ENCODE measurements at regions not wholly inside any gene's neighbourhood (a gene's known extent, or its start where the extent isn't known, plus 50 kb on each side); places are given as distances from the start of the nearest gene placed in this dataset.
A peak's percentile ranks its signal among the peaks of the same experiment; 100 is the strongest.

- Histone ChIP-seq H3F3A (ENCODE audit: insufficient read depth) (peaks cover 1% of the 10 kb centered on the region), H3K79me2 (ENCODE audit: insufficient read depth) (no peaks in the 10 kb centered on the region), H3K4me1 (ENCODE audit: insufficient read depth) (peaks cover 12% of the 10 kb centered on the region; the same call in 1 of the 2 replicates), H3K36me3 (ENCODE audit: low read depth) (no peaks in the 10 kb centered on the region), H3K27ac (no peak overlapping the region), H3K27me3 (replicated peaks; ENCODE audit: insufficient read depth) (no peaks in the 10 kb centered on the region), H3K9me3 (ENCODE audit: low read depth) (no peaks in the 10 kb centered on the region), H3K9me2 (ENCODE audit: insufficient read depth) (no peaks in the 10 kb centered on the region), H2AFZ (peak overlapping the region; percentile 56), H4K20me1 (ENCODE audit: insufficient read depth) (no peaks in the 10 kb centered on the region), H3K4me2 (ENCODE audit: unreplicated experiment) (peak overlapping the region; percentile 44), H3K9ac (no peak overlapping the region), H3K4me3 (no peak overlapping the region)
- DNase-seq = peak; percentile 69
- TF ChIP-seq EZH2 (IDR thresholded peaks at IDR 0.05; ENCODE audit: insufficient read depth, poor library complexity, severe bottlenecking) = no peak
- TF ChIP-seq EZH2phosphoT487 (IDR thresholded peaks at IDR 0.05; ENCODE audit: insufficient read depth, low read depth) = no peak
- WGBS, 2 experiments (ENCODE audit: low coverage in 1 of 2, low lambda C conversion rate in 2 of 2, missing lambda C conversion rate in 2 of 2) = 39% methylated on average over 10 of the region's 10 CpGs
- in situ Hi-C loops (cut with MboI) = no loop called here
Measured at GRCh38 chr9:78811622-78812276, 514.8 kb downstream of the PSAT1 start.

- DNase-seq = no peak
- H3K9me3 ChIP-seq (ENCODE audit: low read depth) = no peaks in the 10 kb centered on the region
- H3K4me3 ChIP-seq = no peak overlapping the region
- no peak overlapping the region for H3K4me2 ChIP-seq (ENCODE audit: unreplicated experiment)
- TF ChIP-seq EZH2phosphoT487 (IDR thresholded peaks at IDR 0.05; ENCODE audit: insufficient read depth, low read depth) = no peak
- TF ChIP-seq EZH2 (IDR thresholded peaks at IDR 0.05; ENCODE audit: insufficient read depth, poor library complexity, severe bottlenecking) = no peak
- no peaks in the 10 kb centered on the region for H3K79me2 ChIP-seq (ENCODE audit: insufficient read depth)
- no peaks in the 10 kb centered on the region for H3K27me3 ChIP-seq (replicated peaks; ENCODE audit: insufficient read depth)
- H3K36me3 ChIP-seq (ENCODE audit: low read depth) = no peaks in the 10 kb centered on the region
- H4K20me1 ChIP-seq (ENCODE audit: insufficient read depth) = no peaks in the 10 kb centered on the region
- no peaks in the 10 kb centered on the region; the same call in 1 of the 2 replicates for H3F3A ChIP-seq (ENCODE audit: insufficient read depth)
- in situ Hi-C loops (cut with MboI) = no loop called here
- H2AFZ ChIP-seq = no peak overlapping the region
- peaks cover 12% of the 10 kb centered on the region; the same call in 1 of the 2 replicates for H3K4me1 ChIP-seq (ENCODE audit: insufficient read depth)
- no peaks in the 10 kb centered on the region for H3K9me2 ChIP-seq (ENCODE audit: insufficient read depth)
- WGBS, 2 experiments (ENCODE audit: low coverage in 1 of 2, low lambda C conversion rate in 2 of 2, missing lambda C conversion rate in 2 of 2) = 63 to 64% methylated on average over 3 of the region's 3 CpGs
- no peak overlapping the region for H3K9ac ChIP-seq
- no peak overlapping the region for H3K27ac ChIP-seq
Measured at GRCh38 chr9:78812665-78813064, 515.7 kb downstream of the PSAT1 start.

GRCh38 chr9:78813602-78814180 lies 516.8 kb downstream of the PSAT1 start:
- Histone ChIP-seq H3K4me3 (no peak overlapping the region), H3K27ac (no peak overlapping the region), H3K9ac (no peak overlapping the region), H3K36me3 (ENCODE audit: low read depth) (no peaks in the 10 kb centered on the region), H3K79me2 (ENCODE audit: insufficient read depth) (no peaks in the 10 kb centered on the region), H3K4me2 (ENCODE audit: unreplicated experiment) (no peak overlapping the region), H3K9me2 (ENCODE audit: insufficient read depth) (no peaks in the 10 kb centered on the region), H4K20me1 (ENCODE audit: insufficient read depth) (no peaks in the 10 kb centered on the region), H3K4me1 (ENCODE audit: insufficient read depth) (peaks cover 12% of the 10 kb centered on the region; the same call in 1 of the 2 replicates), H3F3A (ENCODE audit: insufficient read depth) (no peaks in the 10 kb centered on the region; the same call in 1 of the 2 replicates), H3K27me3 (replicated peaks; ENCODE audit: insufficient read depth) (no peaks in the 10 kb centered on the region), H3K9me3 (ENCODE audit: low read depth) (no peaks in the 10 kb centered on the region), H2AFZ (no peak overlapping the region)
- in situ Hi-C loops (cut with MboI) = no loop called here
- WGBS, 2 experiments (ENCODE audit: low coverage in 1 of 2, low lambda C conversion rate in 2 of 2, missing lambda C conversion rate in 2 of 2) = 76 to 81% methylated on average over 15 of the region's 15 CpGs
- TF ChIP-seq EZH2phosphoT487 (IDR thresholded peaks at IDR 0.05; ENCODE audit: insufficient read depth, low read depth) = no peak
- no peak for TF ChIP-seq EZH2 (IDR thresholded peaks at IDR 0.05; ENCODE audit: insufficient read depth, poor library complexity, severe bottlenecking)
- DNase-seq = no peak

- no peaks in the 10 kb centered on the region for H3K4me1 ChIP-seq (ENCODE audit: insufficient read depth)
- no peaks in the 10 kb centered on the region for H3K9me2 ChIP-seq (ENCODE audit: insufficient read depth)
- no peaks in the 10 kb centered on the region for H3K79me2 ChIP-seq (ENCODE audit: insufficient read depth)
- TF ChIP-seq EZH2 (IDR thresholded peaks at IDR 0.05; ENCODE audit: insufficient read depth, poor library complexity, severe bottlenecking) = no peak
- TF ChIP-seq EZH2phosphoT487 (IDR thresholded peaks at IDR 0.05; ENCODE audit: insufficient read depth, low read depth) = no peak
- H3K27me3 ChIP-seq (replicated peaks; ENCODE audit: insufficient read depth) = no peaks in the 10 kb centered on the region
- peak overlapping the region; percentile 50 for H2AFZ ChIP-seq
- H3K4me2 ChIP-seq (ENCODE audit: unreplicated experiment) = peak overlapping the region; percentile 53
- no peaks in the 10 kb centered on the region for H4K20me1 ChIP-seq (ENCODE audit: insufficient read depth)
- H3F3A ChIP-seq (ENCODE audit: insufficient read depth) = no peaks in the 10 kb centered on the region
- DNase-seq = peak; percentile 59
- no peak overlapping the region for H3K27ac ChIP-seq
- in situ Hi-C loops (cut with MboI) = no loop called here
- 41 to 48% methylated on average over 9 of the region's 9 CpGs for WGBS, 2 experiments (ENCODE audit: low coverage in 1 of 2, low lambda C conversion rate in 2 of 2, missing lambda C conversion rate in 2 of 2)
- H3K36me3 ChIP-seq (ENCODE audit: low read depth) = no peaks in the 10 kb centered on the region
- H3K9ac ChIP-seq = no peak overlapping the region
- H3K4me3 ChIP-seq = peak overlapping the region; percentile 65
- H3K9me3 ChIP-seq (ENCODE audit: low read depth) = no peaks in the 10 kb centered on the region
Measured at GRCh38 chr9:78821126-78821822, 524.3 kb downstream of the PSAT1 start.

Data from GM23248 (cell line).